MM.1S (cell line): ENCODE measurements at regions not wholly inside any gene's neighbourhood (a gene's known extent, or its start where the extent isn't known, plus 50 kb on each side); places are given as distances from the start of the nearest gene placed in this dataset.

Experiments
- DNase-seq: peaks from one replicate; pipeline ENCODE4 v3.0.0-alpha.2; 2015
- H2AFZ ChIP-seq: fragments of 300-600 bp; sonication (generic); 2 replicates; pipeline ENCODE4 v1.6.0; 2016; ENCODE audit warnings: antibody characterized with exemption, low read length
- H3F3A ChIP-seq: fragments of 300-600 bp; sonication (generic); 2 replicates; pipeline ENCODE4 v1.6.1; 2016; ENCODE audit warnings: mild to moderate bottlenecking, antibody characterized with exemption, low read length, moderate library complexity, mixed read lengths; ENCODE audit not compliant: insufficient read depth
- H3K27ac ChIP-seq: fragments of 300-600 bp; sonication (generic); 2 replicates; pipeline ENCODE4 v1.5.1; 2016; ENCODE audit warnings: mild to moderate bottlenecking, low read length
- H3K27me3 ChIP-seq: fragments of 300-600 bp; sonication (generic); replicated peaks from 2 replicates; pipeline ENCODE4 v1.6.0; 2016; ENCODE audit warnings: low read length; ENCODE audit not compliant: insufficient read depth
- H3K36me3 ChIP-seq: fragments of 300-600 bp; sonication (generic); replicated peaks from 2 replicates; pipeline ENCODE4 v1.6.1; 2016; ENCODE audit warnings: mild to moderate bottlenecking, low read length, mixed read lengths; ENCODE audit not compliant: insufficient read depth
- H3K4me1 ChIP-seq: fragments of 300-600 bp; sonication (generic); 2 replicates; pipeline ENCODE4 v1.6.1; 2016; ENCODE audit warnings: low read length, mixed read lengths
- H3K4me2 ChIP-seq: fragments of 300-600 bp; sonication (generic); 2 replicates; pipeline ENCODE4 v1.6.0; 2016; ENCODE audit warnings: low read depth, low read length
- H3K4me3 ChIP-seq: fragments of 300-600 bp; sonication (generic); 2 replicates; pipeline ENCODE4 v1.5.1; 2016; ENCODE audit warnings: low read length, mixed read lengths
- H3K79me2 ChIP-seq: fragments of 300-600 bp; sonication (generic); 2 replicates; pipeline ENCODE4 v1.6.1; 2016; ENCODE audit warnings: mixed run types, low read length, mixed read lengths
- H3K9ac ChIP-seq: fragments of 300-600 bp; sonication (generic); 2 replicates; pipeline ENCODE4 v1.6.1; 2016; ENCODE audit warnings: low read length, mixed read lengths
- H3K9me2 ChIP-seq: fragments of 300-600 bp; sonication (generic); replicated peaks from 2 replicates; pipeline ENCODE4 v1.6.1; 2016; ENCODE audit warnings: mild to moderate bottlenecking, low read length, mixed read lengths; ENCODE audit not compliant: insufficient read depth
- H3K9me3 ChIP-seq: fragments of 300-600 bp; sonication (generic); replicated peaks from 2 replicates; pipeline ENCODE4 v1.6.1; 2016; ENCODE audit warnings: mild to moderate bottlenecking, low read length, mixed read lengths; ENCODE audit not compliant: insufficient read depth
- H4K20me1 ChIP-seq: fragments of 300-600 bp; sonication (generic); 2 replicates; pipeline ENCODE4 v1.6.1; 2016; ENCODE audit warnings: mild to moderate bottlenecking, low read length, moderate library complexity, mixed read lengths; ENCODE audit not compliant: insufficient read depth
- CTCF ChIP-seq: fragments of 300-600 bp; sonication (generic); IDR thresholded peaks from 2 replicates; pipeline ENCODE4 v1.5.1; 2016; ENCODE audit warnings: antibody characterized with exemption, low read length, mixed read lengths
- EZH2 ChIP-seq: fragments of 300-600 bp; sonication (generic); optimal IDR thresholded peaks from 2 replicates; pipeline ENCODE3; 2017; ENCODE audit warnings: low read depth, mild to moderate bottlenecking, antibody characterized with exemption, low read length, mixed read lengths
- EZH2phosphoT487 ChIP-seq: fragments of 300-600 bp; sonication (generic); IDR thresholded peaks from 2 replicates; pipeline ENCODE4 v1.6.1; 2018; ENCODE audit warnings: antibody characterized with exemption, low read length

- Histone ChIP-seq H3K9me3 (no peaks in the 10 kb centered on the region), H3K27me3 (no peaks in the 10 kb centered on the region), H3K79me2 (no peaks in the 10 kb centered on the region), H3K4me1 (peaks cover 9% of the 10 kb centered on the region; the same call in 1 of the 2 replicates), H3F3A (peaks cover 7% of the 10 kb centered on the region; the same call in 1 of the 2 replicates), H3K9ac (no peak overlapping the region), H3K27ac (no peak overlapping the region), H3K9me2 (no peaks in the 10 kb centered on the region), H3K36me3 (no peaks in the 10 kb centered on the region), H2AFZ (no peak overlapping the region), H4K20me1 (no peaks in the 10 kb centered on the region), H3K4me3 (no peak overlapping the region), H3K4me2 (no peak overlapping the region)
- DNase-seq, result no peak
- TF ChIP-seq CTCF, result no peak
- TF ChIP-seq EZH2, result no peak
- TF ChIP-seq EZH2phosphoT487, result no peak
Measured at GRCh38 chr9:84592918-84593317, 76.6 kb upstream of the NTRK2 start.

- no peak for DNase-seq
- no peak overlapping the region for H3K4me2 ChIP-seq
- H3K36me3 ChIP-seq, result no peaks in the 10 kb centered on the region
- no peak overlapping the region for H3K27ac ChIP-seq
- no peak overlapping the region for H3K4me3 ChIP-seq
- no peaks in the 10 kb centered on the region for H3K79me2 ChIP-seq
- no peak overlapping the region for H2AFZ ChIP-seq
- peaks cover 12% of the 10 kb centered on the region; the same call in 1 of the 2 replicates for H3K4me1 ChIP-seq
- TF ChIP-seq EZH2, result no peak
- TF ChIP-seq CTCF, result no peak
- no peak for TF ChIP-seq EZH2phosphoT487
- H3K27me3 ChIP-seq, result no peaks in the 10 kb centered on the region
- no peaks in the 10 kb centered on the region for H4K20me1 ChIP-seq
- no peak overlapping the region for H3K9ac ChIP-seq
- H3K9me2 ChIP-seq, result no peaks in the 10 kb centered on the region
- peaks cover 7% of the 10 kb centered on the region; the same call in 1 of the 2 replicates for H3F3A ChIP-seq
- no peaks in the 10 kb centered on the region for H3K9me3 ChIP-seq
Measured at GRCh38 chr9:84593352-84593751, 76.2 kb upstream of the NTRK2 start.

GRCh38 chr9:84597131-84597530, 72.4 kb upstream of the NTRK2 start:
- Histone ChIP-seq H3K9ac (peak overlapping the region; percentile 18; the same call in 1 of the 2 replicates), H3K4me3 (peak overlapping the region; percentile 49), H3K9me2 (no peaks in the 10 kb centered on the region), H2AFZ (peak overlapping the region; percentile 84), H3K9me3 (no peaks in the 10 kb centered on the region), H3K4me2 (peak overlapping the region; percentile 65), H3K36me3 (no peaks in the 10 kb centered on the region), H3K27ac (peak overlapping the region; percentile 55), H3K4me1 (peaks cover 22% of the 10 kb centered on the region), H3F3A (peaks cover 7% of the 10 kb centered on the region; the same call in 1 of the 2 replicates), H3K27me3 (no peaks in the 10 kb centered on the region), H4K20me1 (no peaks in the 10 kb centered on the region), H3K79me2 (no peaks in the 10 kb centered on the region)
- TF ChIP-seq CTCF (no peak), EZH2 (no peak), EZH2phosphoT487 (no peak)
- DNase-seq, result peak; percentile 87
